Testis (tissue), 2 donors: ENCODE measurements at regions not wholly inside any gene's neighbourhood (a gene's known extent, or its start where the extent isn't known, plus 50 kb on each side); places are given as distances from the start of the nearest gene placed in this dataset.

ENCODE experiments used
- POLR2A ChIP-seq: fragments of 450-650 bp; IDR thresholded peaks from one replicate; pipeline ENCODE4 v1.6.1; 2017; ENCODE audit warnings: antibody characterized with exemption, mild to moderate bottlenecking, moderate library complexity
- TF ChIP-seq, protein P1 (sequence below), 3 experiments: fragments of 450-650 bp in 2 of 3; fragments of 200-600 bp in 1 of 3; sonication (generic) in 1 of 3; IDR thresholded peaks; one replicate each; pipeline ENCODE4 v1.5.1; 2016 to 2019; ENCODE audit warnings: antibody characterized with exemption in 3 of 3, mild to moderate bottlenecking in 2 of 3, moderate library complexity in 1 of 3

DNA sequence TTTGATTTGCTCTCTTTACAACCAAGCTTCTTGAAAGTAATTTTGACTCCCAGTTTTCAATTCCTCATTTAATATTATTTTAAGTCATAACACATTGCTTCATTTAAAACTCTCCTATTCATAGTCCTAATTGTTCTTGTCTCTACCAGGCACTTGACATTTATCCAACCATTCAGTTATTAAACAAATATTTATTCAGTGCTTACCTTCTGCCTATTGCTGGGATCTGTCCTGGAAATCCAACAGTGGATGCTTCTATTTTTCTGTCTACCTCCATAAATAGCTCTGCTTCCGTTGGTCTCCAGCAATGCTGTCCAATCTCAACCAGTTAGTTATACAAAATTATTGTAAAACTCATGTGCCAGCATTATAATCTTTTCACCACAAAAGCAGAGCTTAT lies 615.1 kb downstream of the ZWINT start:
- TF ChIP-seq, protein P1, sequence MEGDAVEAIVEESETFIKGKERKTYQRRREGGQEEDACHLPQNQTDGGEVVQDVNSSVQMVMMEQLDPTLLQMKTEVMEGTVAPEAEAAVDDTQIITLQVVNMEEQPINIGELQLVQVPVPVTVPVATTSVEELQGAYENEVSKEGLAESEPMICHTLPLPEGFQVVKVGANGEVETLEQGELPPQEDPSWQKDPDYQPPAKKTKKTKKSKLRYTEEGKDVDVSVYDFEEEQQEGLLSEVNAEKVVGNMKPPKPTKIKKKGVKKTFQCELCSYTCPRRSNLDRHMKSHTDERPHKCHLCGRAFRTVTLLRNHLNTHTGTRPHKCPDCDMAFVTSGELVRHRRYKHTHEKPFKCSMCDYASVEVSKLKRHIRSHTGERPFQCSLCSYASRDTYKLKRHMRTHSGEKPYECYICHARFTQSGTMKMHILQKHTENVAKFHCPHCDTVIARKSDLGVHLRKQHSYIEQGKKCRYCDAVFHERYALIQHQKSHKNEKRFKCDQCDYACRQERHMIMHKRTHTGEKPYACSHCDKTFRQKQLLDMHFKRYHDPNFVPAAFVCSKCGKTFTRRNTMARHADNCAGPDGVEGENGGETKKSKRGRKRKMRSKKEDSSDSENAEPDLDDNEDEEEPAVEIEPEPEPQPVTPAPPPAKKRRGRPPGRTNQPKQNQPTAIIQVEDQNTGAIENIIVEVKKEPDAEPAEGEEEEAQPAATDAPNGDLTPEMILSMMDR (IDR thresholded peaks at IDR 0.05), result no peak
- TF ChIP-seq POLR2A, result no peak
